Stomach (tissue), 8 donors: ENCODE measurements at regions not wholly inside any gene's neighbourhood (a gene's known extent, or its start where the extent isn't known, plus 50 kb on each side); places are given as distances from the start of the nearest gene placed in this dataset.
A peak's percentile ranks its signal among the peaks of the same experiment; 100 is the strongest.

Experiments
- DNase-seq, 2 donors: peaks; one replicate each; pipeline versions ENCODE4 v3.0.0 to v3.0.0-alpha.2; 2013 to 2019
- H3K27ac ChIP-seq, 5 donors: fragments of 200-600 bp in 4 of 5; sonication (generic) in 4 of 5; one replicate each; pipeline ENCODE4 v1.5.1; 2013 to 2019; ENCODE audit warnings: mild to moderate bottlenecking in 1 of 5, moderate library complexity in 1 of 5
- H3K27me3 ChIP-seq, 3 donors: fragments of 200-600 bp; sonication (generic); one replicate each; pipeline ENCODE4 v1.5.1; 2017 to 2019; ENCODE audit warnings: mixed run types in 1 of 3
- H3K36me3 ChIP-seq, 4 donors: fragments of 200-600 bp; sonication (generic); 1 replicate in 3 of 4; 2 replicates in 1 of 4; pipeline ENCODE4 v1.5.1; 2016 to 2019
- H3K4me1 ChIP-seq, 4 donors: fragments of 200-600 bp; sonication (generic); one replicate each; pipeline ENCODE4 v1.5.1; 2016 to 2019
- H3K4me3 ChIP-seq, 4 donors: fragments of 200-600 bp; sonication (generic) in 3 of 4; one replicate each; pipeline ENCODE4 v1.5.1; 2016 to 2019; ENCODE audit warnings: mild to moderate bottlenecking in 1 of 4
- H3K9me3 ChIP-seq, 4 donors: fragments of 200-600 bp; sonication (generic); one replicate each; pipeline ENCODE4 v1.5.1; 2016 to 2019
- CTCF ChIP-seq, 7 experiments: fragments of 450-650 bp in 4 of 7; fragments of 200-600 bp in 3 of 7; sonication (generic) in 3 of 7; IDR thresholded peaks; one replicate each; pipeline ENCODE4 v1.5.1; 2016 to 2019; ENCODE audit warnings: antibody characterized with exemption in 7 of 7, control low read depth in 2 of 7, mild to moderate bottlenecking in 1 of 7
- EP300 ChIP-seq: sonication (generic); formaldehyde crosslinking; IDR thresholded peaks from one replicate; pipeline ENCODE4 v1.6.1; 2017; ENCODE audit warnings: antibody characterized with exemption
- POLR2A ChIP-seq, 4 donors: fragments of 450-650 bp; IDR thresholded peaks; one replicate each; pipeline ENCODE4 v1.6.1; 2016; ENCODE audit warnings: antibody characterized with exemption in 4 of 4, control low read depth in 2 of 4, mild to moderate bottlenecking in 1 of 4, moderate library complexity in 1 of 4
- POLR2AphosphoS5 ChIP-seq, 3 donors: sonication (generic); formaldehyde crosslinking; IDR thresholded peaks; one replicate each; pipeline ENCODE4 v1.6.1; 2016; ENCODE audit warnings: antibody characterized with exemption in 3 of 3
- WGBS, 5 donors: extraction: QIAGEN DNeasy Blood & Tissue Kit in 3 of 5; methylation state at CpG; one replicate each; pipeline versions ENCODE4 v1.1.5 to v1.1.7; 2013 to 2018; 5-methylcytosine and 5-hydroxymethylcytosine counted together
- intact Hi-C: fragments of 100-400 bp; cut with DNase I; formaldehyde crosslinking; loops from one replicate; pipeline ENCODE4 v1.15.1; 2023; ENCODE audit warnings: low total_unique reads
- donor health status: healthy with polysubstance abuse.
- donor health status: Bipolar disorder and iron deficiency.
- donor health status: healthy.

- intact Hi-C loops, result no loop called here
These were observed 64.4 kb upstream of the ARID5B start for GRCh38 chr10:61836888-61837754.

GRCh38 chr10:61837755-61838171 lies 63.7 kb upstream of the ARID5B start:
- H3K4me1 ChIP-seq, result peaks cover 44 to 74% (median 59%) of the 10 kb centered on the region in 4 donors
- H3K4me3 ChIP-seq, result peak overlapping the region in 1 of 4 donors; percentile 14
- H3K27ac ChIP-seq, result peak overlapping the region; percentile 58 to 84 (median 80)
- no peaks in the 10 kb centered on the region for H3K27me3 ChIP-seq
- H3K36me3 ChIP-seq, result no peaks in the 10 kb centered on the region
- no peak for TF ChIP-seq POLR2AphosphoS5 (IDR thresholded peaks at IDR 0.05)
- TF ChIP-seq EP300, result no peak
- TF ChIP-seq POLR2A (IDR thresholded peaks at IDR 0.05), result no peak
- no peak for TF ChIP-seq CTCF (IDR thresholded peaks at IDR 0.05)
- DNase-seq, result peak in 1 of 2 donors; percentile 46
- H3K9me3 ChIP-seq, result no peaks in the 10 kb centered on the region
- intact Hi-C loops, result no loop called here
- 12 to 22% (median 15%) methylated on average over 6 of the region's 6 CpGs for WGBS, 5 donors

More at GRCh38 chr10:61836888-61837754, 64.4 kb upstream of the ARID5B start:
- Histone ChIP-seq H3K27ac (peak overlapping the region; percentile 58 to 84 (median 80)), H3K27me3 (no peaks in the 10 kb centered on the region), H3K36me3 (no peaks in the 10 kb centered on the region), H3K9me3 (no peaks in the 10 kb centered on the region), H3K4me3 (peak overlapping the region in 1 of 4 donors; percentile 14), H3K4me1 (peaks cover 44 to 70% (median 57%) of the 10 kb centered on the region in 4 donors)
- TF ChIP-seq POLR2AphosphoS5 (IDR thresholded peaks at IDR 0.05) (no peak), EP300 (no peak), POLR2A (IDR thresholded peaks at IDR 0.05) (no peak), CTCF (IDR thresholded peaks at IDR 0.05) (no peak)
- 13 to 30% (median 18%) methylated on average over 4 of the region's 4 CpGs for WGBS, 5 donors
- DNase-seq, result peak in 1 of 2 donors; percentile 81

- H3K4me3 ChIP-seq, result no peak overlapping the region
- H3K36me3 ChIP-seq, result no peaks in the 10 kb centered on the region
- intact Hi-C loops, result no loop called here
- no peaks in the 10 kb centered on the region for H3K9me3 ChIP-seq
- no peaks in the 10 kb centered on the region for H3K27me3 ChIP-seq
- no peak for TF ChIP-seq EP300
- TF ChIP-seq POLR2AphosphoS5 (IDR thresholded peaks at IDR 0.05), result peak in 1 of 3 donors; percentile 11
- WGBS, 5 donors, result 30 to 42% (median 33%) methylated on average over 3 of the region's 3 CpGs
- DNase-seq, result no peak
- H3K4me1 ChIP-seq, result peaks cover 45 to 84% (median 66%) of the 10 kb centered on the region in 4 donors
- H3K27ac ChIP-seq, result peak overlapping the region in 4 of 5 donors; percentile 68 to 84 (median 82)
These were observed 61.6 kb upstream of the ARID5B start for GRCh38 chr10:61839916-61840315.

GRCh38 chr10:61840403-61840802 lies 61.1 kb upstream of the ARID5B start:
- H3K4me1 ChIP-seq, result peaks cover 41 to 79% (median 62%) of the 10 kb centered on the region in 4 donors
- WGBS, 5 donors, result 43 to 70% (median 57%) methylated on average over 4 of the region's 4 CpGs
- H3K27ac ChIP-seq, result peak overlapping the region; percentile 31 to 84 (median 80)

More at GRCh38 chr10:61840403-61840802, 61.1 kb upstream of the ARID5B start:
- TF ChIP-seq EP300 (no peak), CTCF (IDR thresholded peaks at IDR 0.05) (no peak), POLR2AphosphoS5 (IDR thresholded peaks at IDR 0.05) (no peak)
- intact Hi-C loops, result no loop called here
- DNase-seq, result no peak
- Histone ChIP-seq H3K4me3 (no peak overlapping the region), H3K27me3 (no peaks in the 10 kb centered on the region), H3K9me3 (no peaks in the 10 kb centered on the region), H3K36me3 (no peaks in the 10 kb centered on the region)
